ENCODE measurements at regions not wholly inside any gene's neighbourhood (a gene's known extent, or its start where the extent isn't known, plus 50 kb on each side); places are given as distances from the start of the nearest gene placed in this dataset.

GRCh38 chr1:221638595-221638994 is 103.3 kb downstream of the DUSP10 start:
- Histone ChIP-seq H3K9me3 (ENCODE audit: control insufficient read depth, low read length) (no peaks in the 10 kb centered on the region), H3K4me1 (ENCODE audit: control insufficient read depth, insufficient read depth, low read length, poor library complexity, severe bottlenecking) (peaks cover 3% of the 10 kb centered on the region), H3K36me3 (ENCODE audit: control insufficient read depth, insufficient read depth, low read length) (no peaks in the 10 kb centered on the region), H3K4me3 (ENCODE audit: extremely low read depth, insufficient read depth, low read length, poor library complexity, severe bottlenecking) (no peak overlapping the region), H3K27ac (ENCODE audit: low read depth, low read length, severe bottlenecking) (no peak overlapping the region)
- no CpG with 5 or more reads among the region's 2 CpGs for WGBS, 2 experiments (ENCODE audit: insufficient coverage in 2 of 2)

DNA sequence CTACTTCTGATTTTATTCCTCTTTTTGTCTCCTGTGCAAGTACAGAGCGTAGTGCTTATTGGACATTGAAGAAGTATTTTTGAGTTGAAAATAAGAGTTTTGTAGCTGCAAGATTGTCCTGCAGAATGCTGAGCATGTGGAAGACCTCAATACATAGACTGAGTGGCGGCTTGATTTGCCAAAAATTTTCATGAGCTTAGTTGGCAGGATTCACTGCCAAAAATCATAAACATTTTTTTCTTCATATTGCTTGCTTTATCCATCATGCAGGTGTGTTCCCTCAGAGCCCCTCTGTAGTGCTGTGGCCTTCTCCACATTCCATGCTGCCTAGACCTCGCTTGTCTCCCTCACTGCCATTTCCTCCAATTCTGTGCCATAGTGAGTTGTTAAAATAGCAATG is 100.1 kb downstream of the DUSP10 start:
- WGBS, 2 experiments (ENCODE audit: insufficient coverage in 2 of 2): 85 to 100% methylated on average over 1 to 3 of the region's 3 CpGs
- no peak overlapping the region for H3K4me3 ChIP-seq (ENCODE audit: extremely low read depth, insufficient read depth, low read length, poor library complexity, severe bottlenecking)
- no peak overlapping the region for H3K27ac ChIP-seq (ENCODE audit: low read depth, low read length, severe bottlenecking)
- H3K36me3 ChIP-seq (ENCODE audit: control insufficient read depth, insufficient read depth, low read length): no peaks in the 10 kb centered on the region
- H3K9me3 ChIP-seq (ENCODE audit: control insufficient read depth, low read length): no peaks in the 10 kb centered on the region
- no peaks in the 10 kb centered on the region for H3K4me1 ChIP-seq (ENCODE audit: control insufficient read depth, insufficient read depth, low read length, poor library complexity, severe bottlenecking)

DNA sequence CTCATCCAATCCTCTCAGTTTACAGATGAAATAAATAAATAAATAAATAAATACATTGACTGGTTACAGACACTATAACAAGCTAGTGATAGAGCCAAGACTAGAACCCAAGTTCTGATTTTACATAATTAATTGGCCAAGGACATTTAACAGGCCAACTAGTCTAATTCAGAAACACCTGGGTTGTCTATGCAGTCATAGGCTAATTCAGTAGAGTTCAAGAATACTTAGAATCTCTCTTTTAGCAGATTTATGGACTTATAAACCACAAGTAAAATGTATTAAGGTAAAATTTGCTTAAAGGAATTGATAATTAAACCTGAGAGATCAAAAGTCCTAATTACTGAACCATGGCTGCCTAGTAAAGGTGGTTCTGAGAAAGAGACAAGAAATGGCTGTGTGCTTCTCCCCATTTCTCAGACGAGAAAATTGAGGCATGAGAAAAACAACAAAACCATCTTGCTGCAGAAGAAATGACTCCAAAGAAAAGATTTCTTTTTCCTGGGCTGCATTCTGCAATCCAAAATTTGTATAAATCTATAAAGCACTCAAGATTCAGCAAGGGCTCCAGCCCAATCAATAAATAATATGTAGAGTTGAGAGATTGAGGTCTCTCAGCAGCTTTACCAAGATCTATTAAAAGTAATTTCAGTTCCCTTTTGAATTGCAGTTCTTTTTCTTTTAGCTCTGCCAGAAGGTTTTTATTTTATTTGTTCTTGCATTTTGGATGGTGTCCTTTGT is 98.3 kb downstream of the DUSP10 start:
- H3K36me3 ChIP-seq (ENCODE audit: control insufficient read depth, insufficient read depth, low read length): no peaks in the 10 kb centered on the region
- H3K4me3 ChIP-seq (ENCODE audit: extremely low read depth, insufficient read depth, low read length, poor library complexity, severe bottlenecking): no peak overlapping the region
- no peaks in the 10 kb centered on the region for H3K9me3 ChIP-seq (ENCODE audit: control insufficient read depth, low read length)
- H3K27ac ChIP-seq (ENCODE audit: low read depth, low read length, severe bottlenecking): no peak overlapping the region
- H3K4me1 ChIP-seq (ENCODE audit: control insufficient read depth, insufficient read depth, low read length, poor library complexity, severe bottlenecking): no peaks in the 10 kb centered on the region
- 100% methylated on average over 1 of the region's 1 CpG; no CpG with 5 or more reads in 1 of the 2 experiments for WGBS, 2 experiments (ENCODE audit: insufficient coverage in 2 of 2)

DNA sequence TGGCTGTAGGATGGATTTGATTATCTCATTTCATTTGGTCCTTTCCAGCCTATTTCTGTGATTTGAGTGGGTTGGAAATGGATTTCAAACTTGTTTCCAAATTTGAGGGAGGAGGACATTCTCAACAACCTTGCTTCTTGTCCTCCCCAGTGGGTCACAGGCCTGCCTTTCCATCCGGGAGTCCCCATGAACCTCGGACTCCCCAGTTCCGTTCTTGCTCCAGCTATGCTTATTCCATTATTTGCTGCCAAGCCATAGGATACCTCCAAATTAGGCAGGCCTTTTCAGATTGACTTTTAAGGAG is 97.8 kb downstream of the DUSP10 start:
- no peaks in the 10 kb centered on the region for H3K4me1 ChIP-seq (ENCODE audit: control insufficient read depth, insufficient read depth, low read length, poor library complexity, severe bottlenecking)
- WGBS, 2 experiments (ENCODE audit: insufficient coverage in 2 of 2): 100% methylated on average over 1 of the region's 3 CpGs
- no peaks in the 10 kb centered on the region for H3K36me3 ChIP-seq (ENCODE audit: control insufficient read depth, insufficient read depth, low read length)
- H3K9me3 ChIP-seq (ENCODE audit: control insufficient read depth, low read length): no peaks in the 10 kb centered on the region
- no peak overlapping the region for H3K27ac ChIP-seq (ENCODE audit: low read depth, low read length, severe bottlenecking)
- no peak overlapping the region for H3K4me3 ChIP-seq (ENCODE audit: extremely low read depth, insufficient read depth, low read length, poor library complexity, severe bottlenecking)

- 67 to 80% methylated on average over 1 of the region's 2 CpGs for WGBS, 2 experiments (ENCODE audit: insufficient coverage in 2 of 2)
- Histone ChIP-seq H3K36me3 (ENCODE audit: control insufficient read depth, insufficient read depth, low read length) (no peaks in the 10 kb centered on the region), H3K27ac (ENCODE audit: low read depth, low read length, severe bottlenecking) (no peak overlapping the region), H3K4me3 (ENCODE audit: extremely low read depth, insufficient read depth, low read length, poor library complexity, severe bottlenecking) (no peak overlapping the region), H3K9me3 (ENCODE audit: control insufficient read depth, low read length) (no peaks in the 10 kb centered on the region), H3K4me1 (ENCODE audit: control insufficient read depth, insufficient read depth, low read length, poor library complexity, severe bottlenecking) (no peaks in the 10 kb centered on the region)
Measured at GRCh38 chr1:221644663-221645258, 97.1 kb downstream of the DUSP10 start.

DNA sequence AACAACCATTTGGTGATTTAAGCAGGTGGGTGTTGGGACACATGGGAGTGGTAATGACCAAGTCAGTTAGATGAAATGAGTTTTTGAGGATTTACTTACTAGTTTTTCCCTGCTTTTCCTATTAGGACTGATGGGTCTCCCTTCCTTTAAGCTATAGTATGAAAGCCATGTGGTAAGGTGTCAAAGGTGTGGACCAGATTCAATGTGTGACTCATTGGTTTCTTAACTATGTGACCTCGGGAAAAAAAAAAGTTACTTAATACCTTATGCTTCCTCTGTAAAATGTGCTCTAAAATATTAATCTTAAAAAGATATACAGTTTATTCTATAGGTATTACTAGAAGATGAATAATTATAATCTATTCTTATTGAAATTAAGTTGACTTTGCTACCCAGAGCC is 93.7 kb downstream of the DUSP10 start:
- WGBS, 2 experiments (ENCODE audit: insufficient coverage in 2 of 2): no CpG with 5 or more reads among the region's 1 CpG
- H3K36me3 ChIP-seq (ENCODE audit: control insufficient read depth, insufficient read depth, low read length): no peaks in the 10 kb centered on the region
- no peaks in the 10 kb centered on the region for H3K4me1 ChIP-seq (ENCODE audit: control insufficient read depth, insufficient read depth, low read length, poor library complexity, severe bottlenecking)
- no peak overlapping the region for H3K4me3 ChIP-seq (ENCODE audit: extremely low read depth, insufficient read depth, low read length, poor library complexity, severe bottlenecking)
- H3K9me3 ChIP-seq (ENCODE audit: control insufficient read depth, low read length): no peaks in the 10 kb centered on the region
- no peak overlapping the region for H3K27ac ChIP-seq (ENCODE audit: low read depth, low read length, severe bottlenecking)

Measured in mesodermal cell (in vitro differentiated cells).